HCT116 (cell line): ENCODE measurements at regions not wholly inside any gene's neighbourhood (a gene's known extent, or its start where the extent isn't known, plus 50 kb on each side); places are given as distances from the start of the nearest gene placed in this dataset.

Experiments used
- ATAC-seq: fragments of 200-7000 bp; cut with Tn5 transposase; 2 replicates; pipeline ENCODE4 v1.9.1; 2020; ENCODE audit warnings: mild to moderate bottlenecking, moderate library complexity
- BruUV-seq: library from RNA; stranded (reverse); fragments of 400-500 nt; replicated peaks from 2 replicates; lab custom pipeline; 2021; lab: Mats Ljungman, UMichigan
- CTCF ChIA-PET: fragments of 300-600 bp; sonication (Branson Sonifier 250); formaldehyde crosslinking; loops from one replicate; lab custom pipeline; 2021; ENCODE audit warnings: antibody characterized with exemption; lab: Charles Lee
- POLR2A ChIA-PET: fragments of 300-600, 350-600 bp; sonication (Branson Sonifier 250); formaldehyde crosslinking; loops from one replicate; lab custom pipeline; 2021; ENCODE audit warnings: antibody characterized with exemption; lab: Charles Lee
- RAD21 ChIA-PET, 2 experiments: fragments of 300-600 bp; sonication (Branson Sonifier 250); formaldehyde crosslinking; loops; one replicate each; lab custom pipeline; 2023; ENCODE audit warnings: low total read pairs in 2 of 2; ENCODE audit not compliant: uncharacterized antibody in 2 of 2, unreplicated experiment in 2 of 2, low non-redundant PET in 1 of 2; lab: Charles Lee
- DNase-seq: peaks from one replicate; pipeline ENCODE4 v3.0.0-alpha.2; 2010; ENCODE audit warnings: low read depth, low spot score
- H2AFZ ChIP-seq: fragments of 200-600 bp; shearing (Covaris generic), sonication (generic); 2 replicates; pipeline ENCODE4 v1.6.1; 2017; ENCODE audit warnings: low read depth, mixed run types, mixed read lengths, antibody characterized with exemption, low read length; ENCODE audit not compliant: poor library complexity, severe bottlenecking
- H3K27ac ChIP-seq: 2 replicates; pipeline ENCODE4 v1.5.1; 2012; ENCODE audit warnings: low read depth, low read length
- H3K27me3 ChIP-seq: fragments of 200-600 bp; sonication (generic); 2 replicates; pipeline ENCODE4 v1.6.1; 2016; ENCODE audit warnings: mixed run types, low read length, mixed read lengths; ENCODE audit not compliant: insufficient read depth
- H3K36me3 ChIP-seq, 2 experiments: fragments of 200-500 bp in 1 of 2; fragments of 200-600 bp in 1 of 2; sonication (Bioruptor generic) in 1 of 2; sonication (generic) in 1 of 2; 2 replicates each; pipeline versions ENCODE4 v1.5.1 to v1.6.1; 2014 to 2016; ENCODE audit warnings: low read length in 2 of 2, inconsistent platforms in 1 of 2, mixed read lengths in 1 of 2, mixed run types in 1 of 2; ENCODE audit not compliant: insufficient read depth in 2 of 2, control insufficient read depth in 1 of 2
- H3K4me1 ChIP-seq, 2 experiments: fragments of 200-600 bp in 1 of 2; sonication (generic) in 1 of 2; 2 replicates each; pipeline versions ENCODE4 v1.5.1 to v1.6.1; 2012 to 2017; ENCODE audit warnings: low read length in 2 of 2, inconsistent platforms in 1 of 2, mild to moderate bottlenecking in 1 of 2, mixed read lengths in 1 of 2, mixed run types in 1 of 2, moderate library complexity in 1 of 2; ENCODE audit not compliant: insufficient read depth in 2 of 2, control insufficient read depth in 1 of 2
- H3K4me2 ChIP-seq: fragments of 200-600 bp; sonication (generic); 2 replicates; pipeline ENCODE4 v1.6.1; 2017; ENCODE audit warnings: mixed run types, low read length, mixed read lengths
- H3K4me3 ChIP-seq, 2 experiments: fragments of 200-600 bp in 1 of 2; sonication (generic) in 1 of 2; replicated peaks in 1 of 2; 2 replicates each; pipeline ENCODE4 v1.5.1; 2011 to 2016; ENCODE audit warnings: low read length in 2 of 2, control low read depth in 1 of 2, low read depth in 1 of 2, mild to moderate bottlenecking in 1 of 2, mixed read lengths in 1 of 2, mixed run types in 1 of 2
- H3K79me2 ChIP-seq: fragments of 200-600 bp; sonication (generic); 2 replicates; pipeline ENCODE4 v1.6.1; 2017; ENCODE audit warnings: mild to moderate bottlenecking, mixed run types, low read length, moderate library complexity, mixed read lengths; ENCODE audit not compliant: insufficient read depth
- H3K9ac ChIP-seq: fragments of 200-600 bp; sonication (generic); 2 replicates; pipeline ENCODE4 v1.6.1; 2016; ENCODE audit warnings: low read length, mixed read lengths
- H3K9me2 ChIP-seq: fragments of 200-600 bp; sonication (generic), shearing (Covaris generic); 2 replicates; pipeline ENCODE4 v1.6.1; 2017; ENCODE audit warnings: mixed run types, mild to moderate bottlenecking, moderate library complexity; ENCODE audit not compliant: insufficient read depth
- H3K9me3 ChIP-seq, 2 experiments: fragments of 200-500 bp in 1 of 2; fragments of 200-600 bp in 1 of 2; sonication (Bioruptor generic) in 1 of 2; sonication (generic) in 1 of 2; 2 replicates each; pipeline ENCODE4 v1.6.1; 2014 to 2017; ENCODE audit warnings: low read length in 2 of 2, mixed read lengths in 2 of 2, inconsistent platforms in 1 of 2, low read depth in 1 of 2, mild to moderate bottlenecking in 1 of 2, mixed run types in 1 of 2, moderate library complexity in 1 of 2; ENCODE audit not compliant: control insufficient read depth in 1 of 2, insufficient read depth in 1 of 2
- H4K20me1 ChIP-seq: fragments of 200-600 bp; sonication (generic), shearing (Covaris generic); 2 replicates; pipeline ENCODE4 v1.6.1; 2017; ENCODE audit warnings: mixed run types, mild to moderate bottlenecking, moderate library complexity; ENCODE audit not compliant: insufficient read depth
- CEBPB ChIP-seq: IDR thresholded peaks from 2 replicates; pipeline ENCODE4 v1.6.1; 2012; ENCODE audit warnings: low read depth
- EGR1 ChIP-seq: IDR thresholded peaks from 2 replicates; pipeline ENCODE4 v1.6.1; 2012; ENCODE audit warnings: low read depth
- SRF ChIP-seq: IDR thresholded peaks from 2 replicates; pipeline ENCODE4 v1.6.1; 2012; ENCODE audit warnings: low read depth
- intact Hi-C: fragments of 100-400 bp; cut with micrococcal nuclease; formaldehyde crosslinking; loops from 2 replicates; pipeline ENCODE4 v1.10.0; 2022

DNA sequence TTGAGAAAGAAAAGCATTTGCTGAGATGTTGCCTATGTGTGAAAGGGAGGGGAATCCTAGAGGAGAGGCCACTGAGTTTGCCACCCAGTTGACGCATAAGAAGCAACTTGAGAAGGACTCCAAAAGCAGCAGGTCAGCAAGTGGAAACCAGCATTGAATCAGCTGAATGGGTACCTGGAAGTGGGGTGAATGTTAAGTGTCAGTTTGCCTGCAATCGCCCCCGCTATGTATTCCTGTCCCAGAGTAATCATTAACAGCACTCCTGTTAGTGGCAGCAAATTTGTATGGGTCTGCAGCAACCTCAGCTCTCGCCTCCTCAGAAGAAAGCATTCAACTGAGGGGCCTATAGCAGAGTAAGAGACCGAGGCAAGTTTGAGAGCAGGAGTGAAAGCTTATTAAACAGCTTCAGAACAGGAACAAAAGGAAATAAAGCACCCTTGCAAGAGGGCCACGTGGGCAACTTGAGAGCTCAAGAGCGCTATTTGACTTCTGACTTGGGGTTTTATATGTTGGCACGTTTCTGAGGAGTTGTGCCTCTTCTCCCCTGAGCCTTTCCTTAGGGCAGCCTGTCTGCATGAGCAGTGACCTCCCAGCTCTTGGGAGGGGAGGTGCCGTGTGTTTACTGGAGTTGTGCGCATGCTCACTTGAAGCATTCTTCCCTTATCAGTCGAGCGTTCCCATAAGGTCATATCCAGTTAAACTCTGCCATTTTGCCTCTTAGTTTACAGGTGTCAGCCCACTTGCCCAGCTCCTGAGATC is 122.6 kb upstream of the PHACTR1 start:
- intact Hi-C loops = no loop called here
- no peaks in the 10 kb centered on the region for H3K9me3 ChIP-seq
- H2AFZ ChIP-seq = no peak overlapping the region
- H3K27ac ChIP-seq = no peak overlapping the region
- H3K9ac ChIP-seq = no peak overlapping the region
- ATAC-seq (no peak), DNase-seq (no peak)
- BruUV-seq = no TSS peak
- CTCF ChIA-PET = no interaction called here
- POLR2A ChIA-PET = no interaction called here
- H3K9me2 ChIP-seq = no peaks in the 10 kb centered on the region
- H3K79me2 ChIP-seq = no peaks in the 10 kb centered on the region
- no peaks in the 10 kb centered on the region for H3K36me3 ChIP-seq
- H3K4me1 ChIP-seq = peaks cover 0 to 10% of the 10 kb centered on the region in 2 experiments; a peak in 2 of 4 replicates
- H3K4me2 ChIP-seq = no peak overlapping the region
- RAD21 ChIA-PET = no interaction called here
- no peak overlapping the region for H3K4me3 ChIP-seq
- H3K27me3 ChIP-seq = no peaks in the 10 kb centered on the region
- H4K20me1 ChIP-seq = no peaks in the 10 kb centered on the region
- TF ChIP-seq EGR1 (no peak), CEBPB (no peak)

DNA sequence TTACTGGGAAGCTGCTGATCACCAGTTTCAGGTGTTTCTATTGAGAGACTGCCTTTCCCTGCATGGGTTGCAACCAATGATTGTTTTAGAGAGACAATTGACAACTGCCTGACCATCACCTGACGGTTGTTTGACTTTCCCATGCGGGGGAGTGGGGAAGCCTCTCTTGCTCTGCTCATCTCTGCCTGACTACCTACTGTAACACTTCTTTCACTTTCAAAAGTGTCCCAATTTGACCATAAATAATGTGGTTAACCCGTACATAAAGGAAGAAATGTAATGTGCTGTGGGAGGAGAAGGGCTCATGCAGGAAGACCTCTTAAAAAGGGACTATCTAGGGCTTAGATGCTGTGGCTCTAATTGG is 122.1 kb upstream of the PHACTR1 start:
- ATAC-seq (no peak), DNase-seq (no peak)
- POLR2A ChIA-PET = no interaction called here
- no peak for TF ChIP-seq SRF
- H3K9ac ChIP-seq = no peak overlapping the region
- no peaks in the 10 kb centered on the region for H3K79me2 ChIP-seq
- no peaks in the 10 kb centered on the region for H3K9me2 ChIP-seq
- no TSS peak for BruUV-seq
- no peaks in the 10 kb centered on the region for H3K36me3 ChIP-seq
- no peaks in the 10 kb centered on the region for H4K20me1 ChIP-seq
- RAD21 ChIA-PET = no interaction called here
- no peak overlapping the region for H3K4me3 ChIP-seq
- H3K9me3 ChIP-seq = no peaks in the 10 kb centered on the region
- no peak overlapping the region for H3K27ac ChIP-seq
- intact Hi-C loops = no loop called here
- H2AFZ ChIP-seq = no peak overlapping the region
- no peaks in the 10 kb centered on the region for H3K27me3 ChIP-seq
- no peak overlapping the region for H3K4me2 ChIP-seq
- H3K4me1 ChIP-seq = peaks cover 0 to 10% of the 10 kb centered on the region in 2 experiments; a peak in 2 of 4 replicates
- CTCF ChIA-PET = no interaction called here
